ENCODE measurements at regions not wholly inside any gene's neighbourhood (a gene's known extent, or its start where the extent isn't known, plus 50 kb on each side); places are given as distances from the start of the nearest gene placed in this dataset.

- TF ChIP-seq, protein P1, sequence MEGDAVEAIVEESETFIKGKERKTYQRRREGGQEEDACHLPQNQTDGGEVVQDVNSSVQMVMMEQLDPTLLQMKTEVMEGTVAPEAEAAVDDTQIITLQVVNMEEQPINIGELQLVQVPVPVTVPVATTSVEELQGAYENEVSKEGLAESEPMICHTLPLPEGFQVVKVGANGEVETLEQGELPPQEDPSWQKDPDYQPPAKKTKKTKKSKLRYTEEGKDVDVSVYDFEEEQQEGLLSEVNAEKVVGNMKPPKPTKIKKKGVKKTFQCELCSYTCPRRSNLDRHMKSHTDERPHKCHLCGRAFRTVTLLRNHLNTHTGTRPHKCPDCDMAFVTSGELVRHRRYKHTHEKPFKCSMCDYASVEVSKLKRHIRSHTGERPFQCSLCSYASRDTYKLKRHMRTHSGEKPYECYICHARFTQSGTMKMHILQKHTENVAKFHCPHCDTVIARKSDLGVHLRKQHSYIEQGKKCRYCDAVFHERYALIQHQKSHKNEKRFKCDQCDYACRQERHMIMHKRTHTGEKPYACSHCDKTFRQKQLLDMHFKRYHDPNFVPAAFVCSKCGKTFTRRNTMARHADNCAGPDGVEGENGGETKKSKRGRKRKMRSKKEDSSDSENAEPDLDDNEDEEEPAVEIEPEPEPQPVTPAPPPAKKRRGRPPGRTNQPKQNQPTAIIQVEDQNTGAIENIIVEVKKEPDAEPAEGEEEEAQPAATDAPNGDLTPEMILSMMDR (conservative IDR thresholded peaks at IDR 0.05), result no peak
- TF ChIP-seq EZH2 (IDR thresholded peaks at IDR 0.05; ENCODE audit: low read depth), result no peak
Measured at GRCh38 chr7:12770227-12770975, 83.0 kb downstream of the ARL4A start.

All from PC-9 (cell line).